ENCODE measurements at regions not wholly inside any gene's neighbourhood (a gene's known extent, or its start where the extent isn't known, plus 50 kb on each side); places are given as distances from the start of the nearest gene placed in this dataset.

GRCh38 chr12:38160318-38161122 is 156.1 kb upstream of the ALG10B start:
- Mint-ChIP-seq H3K27ac (ENCODE audit: low read depth, unreplicated experiment) (no peak overlapping the region), H3K4me1 (ENCODE audit: insufficient read depth, unreplicated experiment) (no peaks in the 10 kb centered on the region), H3K4me3 (ENCODE audit: unreplicated experiment) (no peak overlapping the region), H3K36me3 (ENCODE audit: insufficient read depth, unreplicated experiment) (no peaks in the 10 kb centered on the region), H3K27me3 (ENCODE audit: insufficient read depth, unreplicated experiment) (no peaks in the 10 kb centered on the region), H3K9me3 (ENCODE audit: unreplicated experiment) (peaks cover 8% of the 10 kb centered on the region)
- no TSS peak for BruUV-seq (replicated peaks)
- intact Hi-C loops (cut with micrococcal nuclease), result no loop called here
- CTCF ChIA-PET, result no interaction called here
- no peak for TF ChIP-seq CTCF (IDR thresholded peaks at IDR 0.05; ENCODE audit: unreplicated experiment)
- no peak for DNase-seq (ENCODE audit: unreplicated experiment)
- POLR2A ChIA-PET, result no interaction called here

- CTCF ChIA-PET, result no interaction called here
- TF ChIP-seq CTCF (IDR thresholded peaks at IDR 0.05; ENCODE audit: unreplicated experiment), result no peak
- BruUV-seq (replicated peaks), result no TSS peak
- H3K4me1 Mint-ChIP-seq (ENCODE audit: insufficient read depth, unreplicated experiment), result no peaks in the 10 kb centered on the region
- no peak overlapping the region for H3K27ac Mint-ChIP-seq (ENCODE audit: low read depth, unreplicated experiment)
- H3K36me3 Mint-ChIP-seq (ENCODE audit: insufficient read depth, unreplicated experiment), result no peaks in the 10 kb centered on the region
- intact Hi-C loops (cut with micrococcal nuclease), result no loop called here
- H3K9me3 Mint-ChIP-seq (ENCODE audit: unreplicated experiment), result peaks cover 8% of the 10 kb centered on the region
- no peak overlapping the region for H3K4me3 Mint-ChIP-seq (ENCODE audit: unreplicated experiment)
- H3K27me3 Mint-ChIP-seq (ENCODE audit: insufficient read depth, unreplicated experiment), result no peaks in the 10 kb centered on the region
- DNase-seq (ENCODE audit: unreplicated experiment), result no peak
- POLR2A ChIA-PET, result no interaction called here
These were observed 155.2 kb upstream of the ALG10B start for GRCh38 chr12:38161123-38162000.

- no peaks in the 10 kb centered on the region for H3K4me1 Mint-ChIP-seq (ENCODE audit: insufficient read depth, unreplicated experiment)
- H3K27ac Mint-ChIP-seq (ENCODE audit: low read depth, unreplicated experiment), result no peak overlapping the region
- no peak for TF ChIP-seq CTCF (IDR thresholded peaks at IDR 0.05; ENCODE audit: unreplicated experiment)
- no peak overlapping the region for H3K4me3 Mint-ChIP-seq (ENCODE audit: unreplicated experiment)
- H3K27me3 Mint-ChIP-seq (ENCODE audit: insufficient read depth, unreplicated experiment), result no peaks in the 10 kb centered on the region
- CTCF ChIA-PET, result no interaction called here
- intact Hi-C loops (cut with micrococcal nuclease), result no loop called here
- no peaks in the 10 kb centered on the region for H3K36me3 Mint-ChIP-seq (ENCODE audit: insufficient read depth, unreplicated experiment)
- peaks cover 8% of the 10 kb centered on the region for H3K9me3 Mint-ChIP-seq (ENCODE audit: unreplicated experiment)
- POLR2A ChIA-PET, result interaction anchor here (0.7 kb wide), 1 partner anchor 142 kb away, joined by 5 read pairs; no protein-coding TSS in a partner anchor
- no peak for DNase-seq (ENCODE audit: unreplicated experiment)
- no TSS peak for BruUV-seq (replicated peaks)
These were observed 154.6 kb upstream of the ALG10B start for GRCh38 chr12:38162013-38162412.

- Mint-ChIP-seq H3K4me3 (ENCODE audit: unreplicated experiment) (no peak overlapping the region), H3K36me3 (ENCODE audit: insufficient read depth, unreplicated experiment) (no peaks in the 10 kb centered on the region), H3K27ac (ENCODE audit: low read depth, unreplicated experiment) (no peak overlapping the region), H3K9me3 (ENCODE audit: unreplicated experiment) (peaks cover 8% of the 10 kb centered on the region), H3K4me1 (ENCODE audit: insufficient read depth, unreplicated experiment) (no peaks in the 10 kb centered on the region), H3K27me3 (ENCODE audit: insufficient read depth, unreplicated experiment) (no peaks in the 10 kb centered on the region)
- ChIA-PET POLR2A (no interaction called here), CTCF (no interaction called here)
- no TSS peak for BruUV-seq (replicated peaks)
- intact Hi-C loops (cut with micrococcal nuclease), result no loop called here
- DNase-seq (ENCODE audit: unreplicated experiment), result no peak
- no peak for TF ChIP-seq CTCF (IDR thresholded peaks at IDR 0.05; ENCODE audit: unreplicated experiment)
These were observed 153.7 kb upstream of the ALG10B start for GRCh38 chr12:38162708-38163441.

Data from MCF 10A (cell line).